Common myeloid progenitor, CD34-positive (primary cell): ENCODE measurements at regions not wholly inside any gene's neighbourhood (a gene's known extent, or its start where the extent isn't known, plus 50 kb on each side); places are given as distances from the start of the nearest gene placed in this dataset.
"Not testable (repeated sequence)": the region's sequence is repeated elsewhere in the genome, so short reads cannot be mapped to it uniquely, and the experiment has no call there.

ENCODE experiments used
- CTCF ChIA-PET: fragments of 350-600 bp; sonication (Branson Sonifier 250); formaldehyde crosslinking; loops from one replicate; lab custom pipeline; 2021; ENCODE audit warnings: antibody characterized with exemption; lab: Charles Lee
- POLR2A ChIA-PET: fragments of 350-600 bp; sonication (Branson Sonifier 250); formaldehyde crosslinking; loops from one replicate; lab custom pipeline; 2021; ENCODE audit warnings: antibody characterized with exemption; lab: Charles Lee
- DNase-seq, 3 donors: peaks; one replicate each; pipeline versions ENCODE4 v3.0.0 to v3.0.0-alpha.2; 2013
- H3K27ac ChIP-seq, 2 experiments: 1 replicate in 1 of 2; 2 replicates in 1 of 2; pipeline ENCODE4 v1.7.0; 2013; ENCODE audit warnings: inconsistent platforms in 2 of 2, low read length in 2 of 2, mild to moderate bottlenecking in 2 of 2, low read depth in 1 of 2, moderate library complexity in 1 of 2; ENCODE audit not compliant: severe bottlenecking in 2 of 2, insufficient read depth in 1 of 2, poor library complexity in 1 of 2
- H3K27me3 ChIP-seq, 5 experiments: replicated peaks in 2 of 5; 1 replicate in 3 of 5; 2 replicates in 2 of 5; pipeline versions ENCODE4 v1.6.1 to v1.7.0; 2013; ENCODE audit warnings: low read length in 4 of 5, mild to moderate bottlenecking in 2 of 5, moderate library complexity in 2 of 5, inconsistent platforms in 1 of 5; ENCODE audit not compliant: insufficient read depth in 5 of 5, control insufficient read depth in 4 of 5
- H3K36me3 ChIP-seq, 4 experiments: 1 replicate in 2 of 4; 2 replicates in 2 of 4; pipeline versions ENCODE4 v1.6.1 to v1.7.0; 2013; ENCODE audit warnings: low read length in 3 of 4, control low read depth in 1 of 4, mild to moderate bottlenecking in 1 of 4; ENCODE audit not compliant: control insufficient read depth in 4 of 4, insufficient read depth in 4 of 4
- H3K4me1 ChIP-seq, 4 experiments: 1 replicate in 3 of 4; 2 replicates in 1 of 4; pipeline versions ENCODE4 v1.6.1 to v1.7.1; 2013; ENCODE audit warnings: low read length in 3 of 4, mild to moderate bottlenecking in 3 of 4, control low read depth in 1 of 4, inconsistent platforms in 1 of 4, moderate library complexity in 1 of 4; ENCODE audit not compliant: control insufficient read depth in 4 of 4, insufficient read depth in 4 of 4; ENCODE audit errors: control extremely low read depth in 1 of 4
- H3K4me3 ChIP-seq, 7 experiments: 1 replicate in 4 of 7; 2 replicates in 3 of 7; pipeline versions ENCODE4 v1.5.1 to v1.7.0; 2013; ENCODE audit warnings: mild to moderate bottlenecking in 7 of 7, low read length in 6 of 7, moderate library complexity in 6 of 7, inconsistent platforms in 2 of 7, low read depth in 2 of 7, control low read depth in 1 of 7; ENCODE audit not compliant: insufficient read depth in 4 of 7, control insufficient read depth in 1 of 7; ENCODE audit errors: extremely low read depth in 1 of 7
- H3K9me3 ChIP-seq, 5 experiments: 1 replicate in 4 of 5; 2 replicates in 1 of 5; pipeline versions ENCODE4 v1.6.1 to v1.7.1; 2013; ENCODE audit warnings: low read length in 4 of 5, mild to moderate bottlenecking in 2 of 5, inconsistent platforms in 1 of 5, low read depth in 1 of 5, moderate library complexity in 1 of 5; ENCODE audit not compliant: control insufficient read depth in 4 of 5, insufficient read depth in 2 of 5; ENCODE audit errors: control extremely low read depth in 1 of 5
- WGBS: methylation state at CpG from one replicate; pipeline ENCODE4 v1.1.5; 2013; ENCODE audit not compliant: insufficient coverage; 5-methylcytosine and 5-hydroxymethylcytosine counted together

DNA sequence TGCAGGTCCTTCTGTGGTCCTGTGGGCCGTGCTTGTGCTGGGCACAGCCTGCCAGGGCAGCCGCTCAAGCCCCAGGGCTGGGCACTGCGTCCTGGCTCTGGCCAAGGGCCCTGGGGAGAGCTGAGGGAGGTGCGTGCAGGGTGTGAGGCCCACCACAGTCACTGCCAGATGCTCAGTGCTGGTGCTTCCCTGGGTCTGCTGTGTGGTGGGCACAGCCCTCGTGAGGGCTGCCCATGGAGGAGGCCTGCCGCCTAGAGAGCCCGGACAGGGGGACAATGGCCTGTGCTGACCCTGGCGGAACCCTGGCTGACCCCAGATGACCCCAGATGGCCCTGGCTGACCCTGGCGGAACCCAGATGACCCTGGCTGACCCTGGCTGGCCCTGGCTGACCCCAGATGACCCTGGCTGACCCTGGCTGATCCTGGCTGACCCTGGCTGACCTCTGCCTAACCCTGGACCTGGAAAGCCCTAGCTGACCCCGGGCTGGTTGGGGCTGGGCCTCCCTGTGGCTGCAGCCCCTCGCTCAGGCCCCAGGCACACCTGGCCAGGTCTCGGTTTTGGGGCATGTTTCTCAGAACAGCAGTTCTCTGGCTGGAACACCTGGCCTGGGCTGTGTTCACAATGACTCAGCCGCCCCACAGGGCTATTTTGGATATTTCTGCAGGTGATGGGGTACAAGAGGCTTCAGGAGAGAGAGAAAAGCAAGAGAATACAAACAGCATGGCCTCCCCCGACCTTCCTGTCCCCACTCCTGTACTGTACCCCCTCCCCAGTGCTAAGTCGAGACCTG is 55.4 kb downstream of the TMEM121 start:
- Histone ChIP-seq H3K9me3 (no peaks in the 10 kb centered on the region), H3K27me3 (no peaks in the 10 kb centered on the region), H3K4me1 (peaks cover 0 to 1% (median 0%) of the 10 kb centered on the region in 4 experiments), H3K27ac (no peak overlapping the region), H3K4me3 (no peak overlapping the region), H3K36me3 (no peaks in the 10 kb centered on the region)
- WGBS: 65% methylated on average over 8 of the region's 15 CpGs
- POLR2A ChIA-PET: no interaction called here
- no peak for DNase-seq
- CTCF ChIA-PET: no interaction called here

GRCh38 chr14:105582639-105583038 is 56.3 kb downstream of the TMEM121 start:
- Histone ChIP-seq H3K27ac (no peak overlapping the region), H3K4me3 (no peak overlapping the region), H3K9me3 (no peaks in the 10 kb centered on the region), H3K27me3 (no peaks in the 10 kb centered on the region), H3K4me1 (peaks cover 0 to 1% (median 0%) of the 10 kb centered on the region in 4 experiments), H3K36me3 (no peaks in the 10 kb centered on the region)
- POLR2A ChIA-PET: no interaction called here
- CTCF ChIA-PET: no interaction called here
- no peak for DNase-seq
- 65% methylated on average over 4 of the region's 4 CpGs for WGBS

DNA sequence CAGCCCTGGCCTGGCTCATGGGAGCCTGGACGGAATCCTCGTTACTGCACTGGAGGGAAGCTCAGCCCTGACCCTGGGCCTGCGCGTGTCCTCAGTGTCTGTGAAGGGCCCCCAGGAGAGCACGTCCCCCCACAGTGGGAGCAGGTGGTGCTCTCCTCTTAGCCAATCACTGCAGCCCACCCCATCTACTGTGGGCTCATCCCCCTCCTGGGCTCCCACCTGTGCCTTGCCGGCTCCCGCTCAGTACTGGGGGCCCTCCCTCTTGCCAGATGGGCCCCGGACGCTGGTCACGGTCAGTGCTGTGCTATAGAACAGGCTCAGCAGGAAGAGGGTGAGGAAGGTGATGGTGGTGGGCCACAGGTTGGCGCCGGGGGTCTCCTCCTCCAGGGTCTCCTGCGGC is 57.5 kb downstream of the TMEM121 start:
- H3K27me3 ChIP-seq, H3K4me3 ChIP-seq, H3K36me3 ChIP-seq, H3K9me3 ChIP-seq, H3K4me1 ChIP-seq, CTCF ChIA-PET, POLR2A ChIA-PET, DNase-seq, H3K27ac ChIP-seq: not testable (repeated sequence)
- WGBS: 100% methylated on average over 3 of the region's 13 CpGs

DNA sequence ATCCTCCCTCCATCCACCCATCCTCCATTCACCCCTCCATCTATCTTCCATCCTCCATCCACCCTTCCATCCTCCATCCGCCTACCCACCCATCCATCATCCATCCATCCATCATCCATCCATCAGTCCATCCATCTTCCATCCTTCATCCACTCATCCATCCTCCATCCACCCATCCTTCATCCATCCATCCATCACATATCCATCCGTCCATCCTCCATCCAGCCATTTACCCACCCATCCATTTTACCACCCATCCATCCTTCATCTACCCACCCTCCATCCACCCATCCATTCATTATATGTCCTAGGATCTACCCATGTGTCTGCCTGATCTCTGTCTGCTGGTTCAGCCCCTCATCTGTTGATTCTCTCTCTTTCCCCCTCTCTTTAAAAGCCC is 58.9 kb downstream of the TMEM121 start:
- H3K4me1 ChIP-seq, H3K4me3 ChIP-seq, DNase-seq, CTCF ChIA-PET, POLR2A ChIA-PET, H3K27me3 ChIP-seq, H3K36me3 ChIP-seq, H3K9me3 ChIP-seq, H3K27ac ChIP-seq: not testable (repeated sequence)
- WGBS: 100% methylated on average over 2 of the region's 2 CpGs

- H3K4me3 ChIP-seq, H3K27ac ChIP-seq, H3K9me3 ChIP-seq, H3K36me3 ChIP-seq, H3K4me1 ChIP-seq, DNase-seq, CTCF ChIA-PET, POLR2A ChIA-PET, H3K27me3 ChIP-seq: not testable (repeated sequence)
- 92% methylated on average over 2 of the region's 5 CpGs for WGBS
These were observed 59.3 kb downstream of the TMEM121 start for GRCh38 chr14:105585722-105586121.

DNA sequence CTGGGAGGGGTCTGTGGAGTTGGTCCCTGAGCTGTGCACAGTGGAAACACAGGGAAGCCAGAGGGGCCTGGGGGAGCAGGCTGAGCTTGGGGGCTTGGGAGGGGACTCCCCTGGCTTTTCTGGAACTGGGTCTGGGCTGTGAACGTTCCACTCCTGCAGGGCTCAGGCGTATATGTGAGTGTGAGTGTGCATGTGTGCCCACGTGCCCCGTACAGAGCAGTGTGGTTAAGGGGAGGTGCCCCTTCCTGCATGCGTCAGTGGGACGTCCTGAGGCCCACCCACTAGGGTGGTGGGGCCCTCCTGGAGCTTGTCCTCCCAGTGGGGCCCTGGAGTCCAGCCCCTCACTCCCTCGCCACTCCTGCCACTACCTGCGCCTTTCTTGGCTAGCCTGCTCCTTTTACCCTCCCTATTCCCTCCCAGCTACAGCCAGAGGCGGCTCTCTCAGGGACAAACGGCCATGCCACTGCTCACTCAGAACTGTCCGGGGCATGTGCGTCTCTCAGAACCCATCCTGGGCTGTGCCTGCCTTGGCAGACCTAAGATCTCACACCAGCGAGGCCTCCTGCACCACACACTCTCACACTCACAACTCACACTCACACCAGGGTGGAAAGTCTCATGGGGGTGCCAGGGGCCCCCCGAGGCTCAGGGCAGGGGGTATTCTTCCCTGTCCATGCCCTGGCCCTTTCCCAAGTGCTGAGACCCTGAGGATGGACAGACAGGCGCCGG is 59.9 kb downstream of the TMEM121 start:
- DNase-seq: peak; percentile 16 to 65 (median 53)
- POLR2A ChIA-PET, H3K36me3 ChIP-seq, H3K27me3 ChIP-seq, CTCF ChIA-PET, H3K9me3 ChIP-seq, H3K4me1 ChIP-seq, H3K27ac ChIP-seq, H3K4me3 ChIP-seq: not testable (repeated sequence)
- WGBS: 0% methylated on average over 2 of the region's 16 CpGs

DNA sequence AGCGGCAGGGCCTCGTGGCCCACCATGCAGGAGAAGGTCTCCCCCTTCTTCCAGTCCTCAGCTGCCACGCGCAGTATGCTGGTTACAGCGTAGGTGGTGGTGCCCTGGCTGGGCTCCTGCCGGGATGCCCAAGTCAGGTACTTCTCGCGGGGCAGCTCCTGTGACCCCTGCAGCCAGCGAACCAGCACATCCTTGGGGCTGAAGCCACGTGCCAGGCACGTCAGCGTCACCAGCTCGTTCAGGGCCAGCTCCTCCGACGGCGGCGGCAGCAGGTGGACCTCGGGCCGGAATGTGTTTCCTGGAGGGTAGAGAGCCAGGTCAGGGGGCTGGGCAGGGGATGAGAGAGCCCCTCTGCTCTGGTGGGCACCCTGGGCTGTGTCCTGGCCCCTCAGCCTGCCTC is 60.7 kb downstream of the TMEM121 start:
- H3K4me3 ChIP-seq, H3K36me3 ChIP-seq, H3K27ac ChIP-seq, POLR2A ChIA-PET, DNase-seq, H3K4me1 ChIP-seq, H3K9me3 ChIP-seq, H3K27me3 ChIP-seq, CTCF ChIA-PET: not testable (repeated sequence)
- no CpG with 5 or more reads among the region's 19 CpGs for WGBS
